ENCODE measurements at regions not wholly inside any gene's neighbourhood (a gene's known extent, or its start where the extent isn't known, plus 50 kb on each side); places are given as distances from the start of the nearest gene placed in this dataset.
"Not testable (repeated sequence)": the region's sequence is repeated elsewhere in the genome, so short reads cannot be mapped to it uniquely, and the experiment has no call there.

- no peak for DNase-seq (ENCODE audit: low read depth, low spot score)
Measured at GRCh38 chr6:55049866-55050265, 124.4 kb upstream of the HCRTR2 start.

GRCh38 chr6:55052846-55053245 lies 121.5 kb upstream of the HCRTR2 start:
- no peak overlapping the region for H3K27ac ChIP-seq
- no peak for DNase-seq (ENCODE audit: low read depth, low spot score)

More at GRCh38 chr6:55049866-55050265, 124.4 kb upstream of the HCRTR2 start:
- H3K27ac ChIP-seq, result no peak overlapping the region

- no peak for DNase-seq (ENCODE audit: low read depth, low spot score)
- no peak overlapping the region for H3K27ac ChIP-seq
Measured at GRCh38 chr6:55058682-55059081, 115.6 kb upstream of the HCRTR2 start.

GRCh38 chr6:55064711-55065420 lies 109.4 kb upstream of the HCRTR2 start:
- no peak for DNase-seq (ENCODE audit: low read depth, low spot score)

GRCh38 chr6:55069132-55069781 lies 105.1 kb upstream of the HCRTR2 start:
- DNase-seq (ENCODE audit: low read depth, low spot score), result no peak

More at GRCh38 chr6:55064711-55065420, 109.4 kb upstream of the HCRTR2 start:
- no peak overlapping the region for H3K27ac ChIP-seq

GRCh38 chr6:55082021-55082420 lies 92.3 kb upstream of the HCRTR2 start:
- no peak overlapping the region for H3K27ac ChIP-seq
- no peak for DNase-seq (ENCODE audit: low read depth, low spot score)

More at GRCh38 chr6:55069132-55069781, 105.1 kb upstream of the HCRTR2 start:
- H3K27ac ChIP-seq, result no peak overlapping the region

GRCh38 chr6:55088011-55088410 lies 86.3 kb upstream of the HCRTR2 start:
- not testable (repeated sequence) for H3K27ac ChIP-seq; DNase-seq (ENCODE audit: low read depth, low spot score)

GRCh38 chr6:55088902-55089301 lies 85.4 kb upstream of the HCRTR2 start:
- DNase-seq (ENCODE audit: low read depth, low spot score), result no peak
- no peak overlapping the region for H3K27ac ChIP-seq

GRCh38 chr6:55089325-55089724 lies 85.0 kb upstream of the HCRTR2 start:
- no peak overlapping the region for H3K27ac ChIP-seq
- DNase-seq (ENCODE audit: low read depth, low spot score), result no peak

- no peak overlapping the region for H3K27ac ChIP-seq
- DNase-seq (ENCODE audit: low read depth, low spot score), result no peak
Measured at GRCh38 chr6:55100686-55101085, 73.6 kb upstream of the HCRTR2 start.

GRCh38 chr6:55101157-55101556 lies 73.2 kb upstream of the HCRTR2 start:
- no peak overlapping the region for H3K27ac ChIP-seq
- no peak for DNase-seq (ENCODE audit: low read depth, low spot score)

GRCh38 chr6:55108134-55109130 lies 65.9 kb upstream of the HCRTR2 start:
- H3K27ac ChIP-seq, result no peak overlapping the region
- DNase-seq (ENCODE audit: low read depth, low spot score), result no peak

GRCh38 chr6:55117267-55117666 lies 57.0 kb upstream of the HCRTR2 start:
- DNase-seq (ENCODE audit: low read depth, low spot score), result no peak
- no peak overlapping the region for H3K27ac ChIP-seq

- H3K27ac ChIP-seq; DNase-seq (ENCODE audit: low read depth, low spot score): not testable (repeated sequence)
Measured at GRCh38 chr6:55124241-55124640, 50.1 kb upstream of the HCRTR2 start.
